GM23338 (cell line): ENCODE measurements at regions not wholly inside any gene's neighbourhood (a gene's known extent, or its start where the extent isn't known, plus 50 kb on each side); places are given as distances from the start of the nearest gene placed in this dataset.

Experiments
- ATAC-seq: fragments of 200-7000 bp; cut with Tn5 transposase; 3 replicates; pipeline ENCODE4 v1.9.1; 2020
- DNase-seq: peaks from one replicate; pipeline ENCODE4 v3.0.0-alpha.2; 2015; ENCODE audit warnings: low spot score
- H2AFZ ChIP-seq: fragments of 200-600 bp; sonication (generic); 2 replicates; pipeline ENCODE4 v1.8.0; 2016; ENCODE audit warnings: antibody characterized with exemption, mild to moderate bottlenecking, moderate library complexity
- H3F3A ChIP-seq: fragments of 200-600 bp; sonication (generic); replicated peaks from 2 replicates; pipeline ENCODE4 v1.8.0; 2017; ENCODE audit warnings: antibody characterized with exemption, mixed run types, low read depth
- H3K27ac ChIP-seq: fragments of 200-600 bp; sonication (generic); 2 replicates; pipeline ENCODE4 v1.6.1; 2016; ENCODE audit warnings: low read depth
- H3K27me3 ChIP-seq: fragments of 200-600 bp; sonication (generic); 2 replicates; pipeline ENCODE4 v1.8.0; 2016; ENCODE audit warnings: mild to moderate bottlenecking, mixed run types, moderate library complexity; ENCODE audit not compliant: insufficient read depth
- H3K36me3 ChIP-seq: fragments of 200-600 bp; sonication (generic); 2 replicates; pipeline ENCODE4 v1.8.0; 2016; ENCODE audit warnings: mild to moderate bottlenecking; ENCODE audit not compliant: insufficient read depth
- H3K4me1 ChIP-seq: fragments of 200-600 bp; sonication (generic); 2 replicates; pipeline ENCODE4 v1.8.0; 2016; ENCODE audit warnings: mild to moderate bottlenecking, moderate library complexity; ENCODE audit not compliant: insufficient read depth
- H3K4me2 ChIP-seq: fragments of 200-600 bp; sonication (generic); 2 replicates; pipeline ENCODE4 v1.7.1; 2017; ENCODE audit warnings: mixed run types
- H3K4me3 ChIP-seq: fragments of 200-600 bp; sonication (generic); 2 replicates; pipeline ENCODE4 v1.6.1; 2016; ENCODE audit warnings: mixed run types
- H3K79me2 ChIP-seq: fragments of 200-600 bp; sonication (generic); replicated peaks from 2 replicates; pipeline ENCODE4 v1.8.0; 2017; ENCODE audit warnings: mild to moderate bottlenecking; ENCODE audit not compliant: insufficient read depth
- H3K9me2 ChIP-seq: fragments of 200-600 bp; sonication (generic); 2 replicates; pipeline ENCODE4 v1.8.0; 2017; ENCODE audit not compliant: insufficient read depth
- H4K20me1 ChIP-seq: fragments of 200-600 bp; sonication (generic); replicated peaks from 2 replicates; pipeline ENCODE4 v1.8.0; 2017; ENCODE audit warnings: mild to moderate bottlenecking; ENCODE audit not compliant: insufficient read depth
- H3K27ac Mint-ChIP-seq: 2 replicates; pipeline ENCODE4 v1.8.0; 2020; ENCODE audit warnings: inconsistent platforms, mild to moderate bottlenecking, moderate library complexity, mixed read lengths
- H3K27me3 Mint-ChIP-seq: 3 replicates; pipeline ENCODE4 v1.8.0; 2022; ENCODE audit warnings: low read depth, mild to moderate bottlenecking, moderate library complexity, mixed read lengths, inconsistent platforms; ENCODE audit not compliant: insufficient read depth, poor library complexity
- H3K36me3 Mint-ChIP-seq: 3 replicates; pipeline ENCODE4 v1.8.0; 2021; ENCODE audit warnings: low read depth, mild to moderate bottlenecking, inconsistent platforms, moderate library complexity, mixed read lengths
- H3K4me1 Mint-ChIP-seq: 3 replicates; pipeline ENCODE4 v1.8.0; 2020; ENCODE audit warnings: mild to moderate bottlenecking, inconsistent platforms, mixed read lengths
- H3K4me3 Mint-ChIP-seq: 3 replicates; pipeline ENCODE4 v1.8.0; 2021; ENCODE audit warnings: moderate library complexity, mild to moderate bottlenecking, inconsistent platforms, mixed read lengths
- H3K9me3 Mint-ChIP-seq: 3 replicates; pipeline ENCODE4 v1.8.0; 2020; ENCODE audit warnings: moderate library complexity, mild to moderate bottlenecking, inconsistent platforms, mixed read lengths
- CTCF ChIP-seq, 2 experiments: fragments of 200-600 bp in 1 of 2; sonication (generic) in 1 of 2; conservative IDR thresholded peaks; 2 replicates each; pipeline versions ENCODE4 v1.5.1 to v1.6.1; 2016 to 2017; ENCODE audit warnings: antibody characterized with exemption in 2 of 2, low read depth in 2 of 2, mild to moderate bottlenecking in 2 of 2, moderate library complexity in 1 of 2
- EZH2 ChIP-seq: fragments of 200-600 bp; sonication (generic); IDR thresholded peaks from one replicate; pipeline ENCODE4 v1.8.0; 2017; ENCODE audit warnings: antibody characterized with exemption, mild to moderate bottlenecking, low read depth; ENCODE audit not compliant: unreplicated experiment
- JUNB ChIP-seq: IDR thresholded peaks from one replicate; pipeline ENCODE4 v1.6.1; 2016; ENCODE audit warnings: antibody characterized with exemption; ENCODE audit not compliant: unreplicated experiment
- STAT1 ChIP-seq: IDR thresholded peaks from one replicate; pipeline ENCODE4 v1.6.1; 2016; ENCODE audit warnings: antibody characterized with exemption; ENCODE audit not compliant: unreplicated experiment
- ZNF462 ChIP-seq: fragments of 250-450 bp; sonication (Bioruptor Pico); IDR thresholded peaks from 2 replicates; pipeline ENCODE4 v1.5.0; 2020; ENCODE audit warnings: mild to moderate bottlenecking, moderate library complexity

- TF ChIP-seq CTCF (conservative IDR thresholded peaks at IDR 0.05; ENCODE audit: low read depth in 2 of 2), result no peak
Measured at GRCh38 chr9:88691811-88692210, 156.8 kb downstream of the NXNL2 start (continued).

GRCh38 chr9:88692827-88693226, 157.8 kb downstream of the NXNL2 start:
- no peak for DNase-seq
- no peaks in the 10 kb centered on the region for H3K79me2 ChIP-seq
- no peak overlapping the region for H2AFZ ChIP-seq
- TF ChIP-seq EZH2, result no peak
- TF ChIP-seq JUNB, result no peak
- TF ChIP-seq STAT1, result no peak
- no peak for TF ChIP-seq ZNF462 (CRISPR knock-in tag)
- H3K9me2 ChIP-seq, result no peaks in the 10 kb centered on the region
- no peak overlapping the region for H3K4me3 Mint-ChIP-seq
- H3K27ac ChIP-seq, result no peak overlapping the region
- H3F3A ChIP-seq, result no peaks in the 10 kb centered on the region
- peaks cover 2% of the 10 kb centered on the region for H3K27me3 Mint-ChIP-seq
- no peak for ATAC-seq
- H3K4me1 Mint-ChIP-seq, result no peaks in the 10 kb centered on the region
- H3K4me1 ChIP-seq, result no peaks in the 10 kb centered on the region
- H3K27ac Mint-ChIP-seq, result no peak overlapping the region
- no peaks in the 10 kb centered on the region; the same call in 2 of the 3 replicates for H3K36me3 Mint-ChIP-seq
- no peaks in the 10 kb centered on the region for H3K27me3 ChIP-seq
- no peak overlapping the region for H3K4me3 ChIP-seq
- H3K4me2 ChIP-seq, result no peak overlapping the region
- H3K36me3 ChIP-seq, result no peaks in the 10 kb centered on the region
- peaks cover 13% of the 10 kb centered on the region; the same call in 2 of the 3 replicates for H3K9me3 Mint-ChIP-seq
- no peaks in the 10 kb centered on the region for H4K20me1 ChIP-seq
